GM12891 (cell line): ENCODE measurements at regions not wholly inside any gene's neighbourhood (a gene's known extent, or its start where the extent isn't known, plus 50 kb on each side); places are given as distances from the start of the nearest gene placed in this dataset.

Experiments
- POLR2A ChIP-seq: IDR thresholded peaks from 2 replicates; pipeline ENCODE4 v1.6.1; 2011; ENCODE audit warnings: low read depth, low read length, control low read depth
- SPI1 ChIP-seq: IDR thresholded peaks from 2 replicates; pipeline ENCODE4 v1.6.1; 2011; ENCODE audit warnings: low read depth, low read length, control low read depth
- TAF1 ChIP-seq: IDR thresholded peaks from 2 replicates; pipeline ENCODE4 v1.6.1; 2011; ENCODE audit warnings: low read depth, low read length, control low read depth

DNA sequence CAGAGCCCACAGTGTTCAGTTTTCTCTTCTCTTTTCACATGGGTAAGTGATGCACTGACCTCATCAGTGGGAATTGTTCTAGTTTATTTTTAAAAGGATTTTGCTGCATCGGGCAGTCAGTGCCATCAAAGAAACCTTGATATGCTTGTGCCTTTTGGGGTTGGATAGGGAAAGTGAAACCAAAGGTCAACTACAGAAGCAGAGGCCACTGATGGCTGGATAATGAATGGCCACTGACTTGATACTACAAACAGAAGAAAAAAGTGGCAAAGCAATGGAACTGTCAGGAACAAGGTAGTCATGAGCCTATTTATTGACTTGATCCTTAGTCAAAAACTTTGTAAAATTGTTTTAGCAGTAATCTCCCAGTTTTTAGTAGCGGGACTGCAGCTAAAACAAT is 636.3 kb upstream of the ZEB2 start:
- TF ChIP-seq POLR2A (no peak), TAF1 (no peak), SPI1 (no peak)
